ENCODE measurements at regions not wholly inside any gene's neighbourhood (a gene's known extent, or its start where the extent isn't known, plus 50 kb on each side); places are given as distances from the start of the nearest gene placed in this dataset.
A peak's percentile ranks its signal among the peaks of the same experiment; 100 is the strongest.

GRCh38 chr1:101323535-101323934 is 86.7 kb downstream of the S1PR1 start:
- DNase-seq: no peak

GRCh38 chr1:101325144-101325543 is 88.3 kb downstream of the S1PR1 start:
- DNase-seq: no peak

- no peak for DNase-seq
Observed at GRCh38 chr1:101330427-101331130, 93.8 kb downstream of the S1PR1 start.

GRCh38 chr1:101331794-101332193 is 95.0 kb downstream of the S1PR1 start:
- DNase-seq: no peak

GRCh38 chr1:101332633-101333032 is 95.8 kb downstream of the S1PR1 start:
- no peak for DNase-seq

GRCh38 chr1:101333186-101333585 is 96.4 kb downstream of the S1PR1 start:
- DNase-seq: no peak

- no peak for DNase-seq
Observed at GRCh38 chr1:101337968-101338367, 101.1 kb downstream of the S1PR1 start.

GRCh38 chr1:101338714-101339430 is 102.1 kb downstream of the S1PR1 start:
- no peak for DNase-seq

GRCh38 chr1:101344745-101345144 is 107.9 kb downstream of the S1PR1 start:
- DNase-seq: no peak

- no peak for DNase-seq
Observed at GRCh38 chr1:101346419-101346818, 109.6 kb downstream of the S1PR1 start.

- DNase-seq: no peak
Observed at GRCh38 chr1:101356013-101356412, 119.2 kb downstream of the S1PR1 start.

GRCh38 chr1:101356604-101357443 is 120.0 kb downstream of the S1PR1 start:
- no peak for DNase-seq

GRCh38 chr1:101357444-101357986 is 120.7 kb downstream of the S1PR1 start:
- DNase-seq: peak in 1 of 2 experiments; percentile 24

- no peak for DNase-seq
Observed at GRCh38 chr1:101360506-101360905, 123.7 kb downstream of the S1PR1 start.

GRCh38 chr1:101363891-101364318 is 127.1 kb downstream of the S1PR1 start:
- no peak for DNase-seq

- no peak for DNase-seq
Observed at GRCh38 chr1:101364370-101365120, 127.7 kb downstream of the S1PR1 start.

GRCh38 chr1:101365186-101365585 is 128.4 kb downstream of the S1PR1 start:
- no peak for DNase-seq

GRCh38 chr1:101365878-101366277 is 129.1 kb downstream of the S1PR1 start:
- DNase-seq: no peak

- no peak for DNase-seq
Observed at GRCh38 chr1:101366513-101367215, 129.8 kb downstream of the S1PR1 start.

- DNase-seq: no peak
Observed at GRCh38 chr1:101367630-101368029, 130.8 kb downstream of the S1PR1 start.

- DNase-seq: no peak
Observed at GRCh38 chr1:101370488-101370887, 133.7 kb downstream of the S1PR1 start.

GRCh38 chr1:101371259-101371658 is 134.4 kb downstream of the S1PR1 start:
- DNase-seq: no peak
